ENCODE measurements at regions not wholly inside any gene's neighbourhood (a gene's known extent, or its start where the extent isn't known, plus 50 kb on each side); places are given as distances from the start of the nearest gene placed in this dataset.
A peak's percentile ranks its signal among the peaks of the same experiment; 100 is the strongest.

DNA sequence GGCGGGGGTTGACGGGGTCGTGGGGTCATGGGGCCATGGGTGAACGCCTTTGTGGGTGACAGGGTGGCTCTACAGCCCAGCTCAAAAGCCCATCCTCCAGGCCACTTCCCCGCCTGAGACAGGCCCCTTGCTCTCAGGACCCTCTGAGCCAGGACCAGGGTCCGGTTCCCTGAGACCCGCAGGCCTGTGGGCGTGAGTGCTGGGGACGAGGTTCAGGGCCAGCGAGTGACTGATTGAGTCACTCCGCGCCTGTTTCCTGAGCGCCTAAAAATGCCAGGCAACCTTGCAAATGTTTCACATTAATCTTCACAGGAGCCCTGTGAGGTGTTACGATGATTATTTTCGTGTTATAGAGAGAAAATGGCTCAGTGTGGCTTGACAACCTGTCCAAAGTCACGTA, 97.8 kb downstream of the ZNF674 start:
- no peak for DNase-seq (ENCODE audit: low read depth in 2 of 2, low spot score in 1 of 2)

GRCh38 chrX:46446727-46447378, 98.4 kb downstream of the ZNF674 start:
- DNase-seq (ENCODE audit: low read depth in 2 of 2, low spot score in 1 of 2): peak; percentile 62 to 76

- DNase-seq (ENCODE audit: low read depth in 2 of 2, low spot score in 1 of 2): no peak
These were observed 101.2 kb downstream of the ZNF674 start for GRCh38 chrX:46444011-46444410.

DNA sequence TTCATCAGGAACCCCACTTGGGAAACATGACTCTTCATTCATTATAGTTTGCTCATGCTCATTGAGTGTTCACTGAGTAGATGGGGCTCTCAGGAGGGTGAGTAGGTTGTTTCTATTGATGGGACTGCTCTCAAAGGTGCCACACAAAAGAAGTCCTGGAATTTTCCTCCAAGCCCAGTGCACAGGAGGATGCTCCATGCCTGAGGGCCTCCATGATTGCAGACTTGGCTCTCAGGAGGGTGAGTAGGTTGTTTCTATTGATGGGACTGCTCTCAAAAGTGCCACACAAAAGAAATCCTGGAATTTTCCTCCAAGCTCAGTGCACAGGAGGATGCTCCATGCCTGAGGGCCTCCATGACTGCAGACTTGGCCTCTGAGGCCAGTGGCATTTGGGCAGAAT, 108.5 kb downstream of the ZNF674 start:
- DNase-seq (ENCODE audit: low read depth in 2 of 2, low spot score in 1 of 2): no peak

- no peak for DNase-seq (ENCODE audit: low read depth in 2 of 2, low spot score in 1 of 2)
These were observed 111.3 kb downstream of the ZNF674 start for GRCh38 chrX:46433892-46434291.

DNA sequence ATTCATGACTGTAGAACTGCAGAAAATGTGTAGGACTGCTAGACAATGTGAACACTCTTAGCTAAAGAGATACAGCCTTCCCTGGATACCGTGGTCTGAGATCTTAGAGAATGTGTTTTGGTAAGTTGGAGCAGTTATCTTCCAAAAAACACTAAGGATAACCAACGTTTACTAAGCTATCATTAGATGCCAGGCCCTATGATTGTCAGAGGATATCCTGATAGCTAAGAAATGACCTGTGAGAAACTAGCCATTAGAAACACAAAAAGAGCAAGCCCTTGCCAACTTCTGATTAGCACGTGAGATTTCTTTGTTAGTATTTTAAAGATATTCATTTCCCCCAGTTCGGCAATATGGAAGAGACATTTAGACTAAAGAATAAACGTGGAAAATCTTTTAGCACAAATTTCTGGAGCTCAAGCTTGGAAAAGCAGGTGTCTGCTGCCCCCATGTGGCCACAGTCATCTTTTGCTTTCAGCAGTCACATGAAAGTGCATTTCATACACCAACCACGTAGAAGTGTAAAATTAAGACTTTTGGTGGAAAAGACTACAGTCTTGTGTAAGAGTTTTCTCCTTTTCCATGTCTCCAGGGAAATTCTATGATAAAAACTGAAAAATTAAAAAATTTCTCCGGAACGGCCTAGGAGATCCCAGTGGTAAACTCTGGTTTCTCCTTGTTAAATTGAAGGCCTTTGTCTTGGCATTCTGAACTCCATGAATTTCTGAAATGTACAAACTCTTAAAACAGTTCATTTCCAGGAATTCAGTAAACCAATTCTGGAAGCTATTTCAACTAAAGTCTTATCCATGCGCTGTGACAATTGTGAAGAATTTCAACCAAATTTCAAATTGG, 136.4 kb downstream of the ZNF674 start:
- DNase-seq (ENCODE audit: low read depth in 2 of 2, low spot score in 1 of 2): peak; percentile 24 to 49

DNA sequence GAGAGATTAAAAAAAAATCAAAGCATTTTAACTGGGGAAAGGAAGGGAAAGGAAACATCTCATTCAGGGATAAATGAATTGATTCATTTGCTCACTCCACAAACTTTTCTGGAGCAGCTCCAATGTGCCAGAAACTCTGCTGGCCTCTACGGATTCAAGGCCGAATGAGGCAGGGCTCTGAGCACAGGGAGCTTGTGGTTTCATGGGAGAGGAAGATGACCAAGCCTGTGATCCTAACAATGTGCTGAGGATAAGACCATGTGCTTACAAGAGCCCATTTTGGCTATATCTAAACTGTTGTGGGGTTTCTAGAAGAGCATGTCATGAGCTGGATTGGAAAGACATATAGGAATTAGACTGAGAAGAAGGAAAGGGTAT, 137.5 kb downstream of the ZNF674 start:
- no peak for DNase-seq (ENCODE audit: low read depth in 2 of 2, low spot score in 1 of 2)

DNA sequence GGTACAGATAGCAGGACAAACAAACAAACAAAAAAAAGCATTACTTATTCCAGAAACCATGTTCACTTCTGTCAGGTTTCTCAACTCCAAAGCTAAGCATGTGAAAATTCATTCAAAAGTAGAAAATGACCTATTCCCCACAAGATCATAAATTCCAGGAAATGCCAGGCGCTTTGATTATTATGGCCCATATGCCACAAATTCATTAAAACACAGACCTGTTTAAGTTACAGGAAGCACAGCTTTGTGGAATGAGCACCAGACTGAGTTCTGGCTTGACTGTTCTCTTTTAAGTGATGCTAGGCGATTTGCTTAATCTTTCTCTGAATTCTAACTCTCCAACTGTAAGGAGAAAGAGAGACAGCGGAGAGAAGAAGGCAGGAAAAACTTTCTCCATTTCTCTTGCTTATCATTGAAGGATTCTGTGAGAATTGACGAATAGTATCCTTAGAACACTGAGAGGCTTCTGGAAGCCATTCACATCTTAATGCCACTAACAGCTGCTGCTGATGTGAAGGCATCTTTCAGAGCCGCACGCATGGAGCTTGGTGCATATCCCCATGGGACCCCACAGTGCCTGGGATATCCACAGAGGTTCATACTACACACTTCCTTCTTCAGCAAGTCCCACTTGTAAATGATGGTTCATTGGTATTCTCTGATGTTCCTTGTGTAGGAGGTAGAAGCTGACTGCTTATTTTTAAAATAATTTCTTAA, 138.0 kb downstream of the ZNF674 start:
- DNase-seq (ENCODE audit: low read depth in 2 of 2, low spot score in 1 of 2): no peak

DNA sequence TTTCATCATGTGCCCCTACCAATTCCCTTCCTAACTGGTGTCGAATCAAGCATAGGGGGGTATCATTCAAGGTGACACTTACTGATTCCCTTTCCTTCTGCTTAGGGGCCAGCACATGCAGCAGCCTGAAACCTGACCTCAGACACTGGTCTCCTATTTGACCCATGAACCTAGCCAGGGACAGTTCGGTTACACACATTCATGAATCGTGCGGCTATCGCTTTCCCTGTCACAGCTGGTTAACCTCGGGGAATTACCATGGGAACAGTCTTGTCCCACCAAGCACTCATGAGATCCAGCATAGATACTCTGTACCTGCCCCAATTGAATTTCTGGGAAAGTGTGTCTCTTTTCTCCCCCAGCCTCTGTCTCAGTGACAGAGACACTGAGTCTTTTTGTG, 140.4 kb downstream of the ZNF674 start:
- no peak for DNase-seq (ENCODE audit: low read depth in 2 of 2, low spot score in 1 of 2)

- no peak for DNase-seq (ENCODE audit: low read depth in 2 of 2, low spot score in 1 of 2)
These were observed 144.4 kb downstream of the ZNF674 start for GRCh38 chrX:46400530-46401443.

DNA sequence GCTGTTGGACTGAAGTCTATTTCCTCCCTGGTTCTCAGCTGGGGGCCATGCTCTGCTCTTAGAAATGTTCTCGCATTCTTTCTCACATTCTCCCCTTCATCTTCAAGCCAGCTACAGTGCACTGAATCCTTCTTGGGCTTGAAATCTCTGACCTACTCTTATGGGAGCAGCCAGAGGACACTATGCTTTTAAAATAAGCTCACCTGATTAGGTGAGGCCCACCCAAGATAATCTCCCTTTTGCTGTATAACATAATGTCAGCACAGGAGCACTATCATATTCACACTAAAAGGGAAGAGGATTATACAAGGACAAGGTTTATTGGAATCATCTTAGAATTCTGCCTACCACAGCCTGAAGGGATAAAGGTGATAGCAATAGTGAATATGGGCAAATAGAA, 146.3 kb downstream of the ZNF674 start:
- no peak for DNase-seq (ENCODE audit: low read depth in 2 of 2, low spot score in 1 of 2)

DNA sequence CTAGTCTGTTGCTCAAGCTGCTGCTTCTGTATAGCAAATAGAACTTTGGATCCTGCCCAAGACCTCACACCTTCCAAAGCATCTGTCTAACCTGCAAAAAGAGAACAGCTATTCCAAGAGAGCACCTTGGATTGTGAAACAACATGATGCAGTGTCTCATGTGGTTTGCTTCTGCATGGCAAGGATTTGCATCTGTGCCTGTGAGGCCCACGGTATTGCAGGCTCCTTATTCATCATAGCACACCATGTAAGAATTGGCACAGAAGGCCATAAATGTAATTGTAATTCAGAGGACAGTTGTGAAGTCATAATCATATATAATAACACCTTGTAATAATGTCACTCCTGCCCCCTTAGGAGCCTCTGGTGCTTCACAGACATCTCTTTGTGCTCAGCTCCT, 147.1 kb downstream of the ZNF674 start:
- DNase-seq (ENCODE audit: low read depth in 2 of 2, low spot score in 1 of 2): no peak

- DNase-seq (ENCODE audit: low read depth in 2 of 2, low spot score in 1 of 2): no peak
These were observed 158.7 kb downstream of the ZNF674 start for GRCh38 chrX:46386511-46386910.

DNA sequence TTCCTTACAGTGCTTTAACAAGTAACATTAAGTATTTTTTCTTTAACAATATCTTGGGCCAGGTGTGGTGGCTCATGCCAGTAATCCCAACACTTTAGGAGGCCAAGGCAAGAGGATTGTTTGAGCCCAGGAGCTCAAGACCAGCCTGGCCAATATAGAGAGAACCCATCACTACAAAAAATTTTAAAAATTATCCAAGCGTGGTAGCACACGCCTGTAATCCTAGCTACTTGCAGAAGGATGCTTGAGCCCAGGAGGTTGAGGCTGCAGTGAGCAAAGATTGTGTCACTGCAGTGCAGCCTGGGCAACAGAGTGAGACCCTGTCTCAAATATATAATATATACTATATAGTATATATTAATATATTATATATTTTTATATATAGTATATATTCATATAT, 162.2 kb downstream of the ZNF674 start:
- DNase-seq (ENCODE audit: low read depth in 2 of 2, low spot score in 1 of 2): no peak

- no peak for DNase-seq (ENCODE audit: low read depth in 2 of 2, low spot score in 1 of 2)
These were observed 162.6 kb downstream of the ZNF674 start for GRCh38 chrX:46382595-46382994.

- DNase-seq (ENCODE audit: low read depth in 2 of 2, low spot score in 1 of 2): no peak
These were observed 163.6 kb downstream of the ZNF674 start for GRCh38 chrX:46381630-46382029.

- no peak for DNase-seq (ENCODE audit: low read depth in 2 of 2, low spot score in 1 of 2)
These were observed 165.0 kb downstream of the ZNF674 start for GRCh38 chrX:46380148-46380752.

GRCh38 chrX:46376246-46376885, 168.9 kb downstream of the ZNF674 start:
- no peak for DNase-seq (ENCODE audit: low read depth in 2 of 2, low spot score in 1 of 2)

DNA sequence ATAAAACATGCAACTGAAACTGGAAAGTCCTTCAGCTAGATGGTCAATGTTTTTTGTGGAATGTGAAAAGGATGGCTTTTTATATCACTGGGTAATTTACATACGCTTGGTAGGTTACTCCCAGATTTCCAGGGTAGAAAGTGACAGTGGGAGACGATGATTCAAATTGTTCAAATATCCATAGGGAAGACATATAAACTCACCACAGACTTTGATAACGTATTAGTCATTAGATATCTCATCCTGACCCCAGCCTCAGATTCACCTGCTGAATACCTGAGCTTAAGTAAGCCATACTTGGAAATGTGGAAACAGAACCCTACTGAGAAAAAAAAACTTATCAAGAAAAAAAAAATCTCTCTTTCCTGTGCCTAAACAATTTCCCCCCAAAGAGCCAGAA, 169.4 kb downstream of the ZNF674 start:
- no peak for DNase-seq (ENCODE audit: low read depth in 2 of 2, low spot score in 1 of 2)

DNA sequence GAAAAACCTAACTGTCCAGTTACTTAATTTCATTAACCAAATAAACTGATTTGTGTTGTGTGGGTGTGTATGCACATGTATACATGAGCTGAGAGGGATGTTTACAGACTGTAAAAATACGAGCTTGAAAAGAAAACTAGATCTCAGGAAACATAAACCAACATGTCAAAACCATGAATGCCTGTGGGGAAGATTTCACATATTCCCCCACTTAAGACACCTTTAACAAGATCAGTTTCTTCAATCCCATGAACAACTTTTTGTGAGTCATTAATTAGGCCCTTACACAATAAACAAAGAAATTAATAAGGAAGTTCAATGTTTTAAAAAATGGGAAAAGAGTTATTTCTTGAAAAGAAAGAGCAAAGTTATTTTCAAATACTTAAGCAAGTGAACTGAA, 170.8 kb downstream of the ZNF674 start:
- no peak for DNase-seq (ENCODE audit: low read depth in 2 of 2, low spot score in 1 of 2)
